SU-DHL-6 (cell line): ENCODE measurements at regions not wholly inside any gene's neighbourhood (a gene's known extent, or its start where the extent isn't known, plus 50 kb on each side); places are given as distances from the start of the nearest gene placed in this dataset.

Source experiments
- H2AFZ ChIP-seq: fragments of 200-600 bp; sonication (generic); 2 replicates; pipeline ENCODE4 v1.6.1; 2014; ENCODE audit warnings: low read depth, mild to moderate bottlenecking, moderate library complexity, mixed read lengths, antibody characterized with exemption, low read length; ENCODE audit not compliant: severe bottlenecking
- H3F3A ChIP-seq: fragments of 200-600 bp; shearing (Covaris generic); 2 replicates; pipeline ENCODE4 v1.6.0; 2016; ENCODE audit warnings: antibody characterized with exemption, mild to moderate bottlenecking; ENCODE audit not compliant: insufficient read depth
- H3K27ac ChIP-seq: fragments of 200-600 bp; sonication (generic); 2 replicates; pipeline ENCODE4 v1.5.1; 2016; ENCODE audit warnings: low read depth, mild to moderate bottlenecking, low read length, moderate library complexity, mixed read lengths
- H3K27me3 ChIP-seq: fragments of 200-600 bp; sonication (generic), shearing (Covaris generic); 2 replicates; pipeline ENCODE4 v1.6.0; 2014; ENCODE audit warnings: mild to moderate bottlenecking, low read length
- H3K36me3 ChIP-seq: fragments of 200-600 bp; sonication (generic); 2 replicates; pipeline ENCODE4 v1.6.1; 2014; ENCODE audit warnings: mild to moderate bottlenecking, low read length, mixed read lengths
- H3K4me2 ChIP-seq: fragments of 300-600, 200-600 bp; shearing (Covaris generic), sonication (generic); 2 replicates; pipeline ENCODE4 v1.6.0; 2014; ENCODE audit warnings: low read length, low read depth, mild to moderate bottlenecking; ENCODE audit not compliant: poor library complexity, severe bottlenecking
- H3K4me3 ChIP-seq: fragments of 200-600 bp; sonication (generic); 2 replicates; pipeline ENCODE4 v1.5.1; 2014; ENCODE audit warnings: antibody characterized with exemption, low read length, mild to moderate bottlenecking, mixed read lengths; ENCODE audit not compliant: insufficient read depth, poor library complexity, severe bottlenecking
- H3K79me2 ChIP-seq: fragments of 200-600 bp; sonication (generic); 2 replicates; pipeline ENCODE4 v1.6.1; 2014; ENCODE audit warnings: mild to moderate bottlenecking, low read length, moderate library complexity; ENCODE audit not compliant: insufficient read depth
- H3K9ac ChIP-seq: fragments of 200-600 bp; sonication (generic); 2 replicates; pipeline ENCODE4 v1.7.0; 2014; ENCODE audit warnings: mild to moderate bottlenecking, low read length
- H3K9me2 ChIP-seq: fragments of 200-600 bp; sonication (generic); replicated peaks from 2 replicates; pipeline ENCODE4 v1.6.1; 2014; ENCODE audit warnings: low read length; ENCODE audit not compliant: insufficient read depth
- H3K9me3 ChIP-seq: fragments of 200-600 bp; sonication (generic); 2 replicates; pipeline ENCODE4 v1.6.1; 2014; ENCODE audit warnings: low read length, mixed read lengths; ENCODE audit not compliant: insufficient read depth
- H4K20me1 ChIP-seq: fragments of 200-600 bp; sonication (generic); 2 replicates; pipeline ENCODE4 v1.6.1; 2014; ENCODE audit warnings: low read depth, mild to moderate bottlenecking, antibody characterized with exemption, low read length, moderate library complexity, mixed read lengths
- CTCF ChIP-seq: fragments of 200-600 bp; sonication (generic); IDR thresholded peaks from one replicate; pipeline ENCODE4 v1.5.1; 2017; ENCODE audit warnings: antibody characterized with exemption, mild to moderate bottlenecking, low read length, moderate library complexity; ENCODE audit not compliant: insufficient read depth, poor library complexity, severe bottlenecking
- EZH2phosphoT487 ChIP-seq: fragments of 200-600 bp; sonication (generic), shearing (Covaris generic); conservative IDR thresholded peaks from 2 replicates; pipeline ENCODE4 v1.6.1; 2018; ENCODE audit warnings: mild to moderate bottlenecking, antibody characterized with exemption, low read length, moderate library complexity, mixed read lengths

GRCh38 chr6:65924411-65924810, 217.4 kb upstream of the EYS start:
- Histone ChIP-seq H3K79me2 (no peaks in the 10 kb centered on the region), H3K36me3 (no peaks in the 10 kb centered on the region), H3K4me3 (no peak overlapping the region), H3K4me2 (no peak overlapping the region), H2AFZ (no peak overlapping the region), H3K9ac (no peak overlapping the region), H3K9me3 (no peaks in the 10 kb centered on the region; the same call in 1 of the 2 replicates), H3F3A (no peaks in the 10 kb centered on the region), H3K27me3 (no peaks in the 10 kb centered on the region), H3K27ac (no peak overlapping the region), H3K9me2 (no peaks in the 10 kb centered on the region), H4K20me1 (no peaks in the 10 kb centered on the region)
- no peak for TF ChIP-seq EZH2phosphoT487
- no peak for TF ChIP-seq CTCF

DNA sequence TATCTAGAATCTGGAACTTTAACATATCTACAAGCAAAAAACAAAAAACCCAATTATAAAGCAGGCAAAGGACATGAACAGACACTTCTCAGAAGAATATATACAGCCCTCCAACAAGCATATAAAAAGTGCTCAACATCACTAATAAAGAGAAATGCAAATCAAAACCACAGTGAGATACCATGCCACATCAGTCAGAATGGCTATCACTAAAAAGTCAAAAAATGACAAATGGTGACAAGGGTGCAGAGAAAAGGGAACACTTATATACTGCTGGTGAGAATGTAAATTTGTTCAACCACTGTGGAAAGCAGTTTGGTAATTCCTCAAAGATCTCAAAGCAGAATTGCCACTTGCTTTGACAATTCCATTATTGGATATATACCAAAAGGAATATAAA, 215.0 kb upstream of the EYS start:
- H3K9me3 ChIP-seq, result no peaks in the 10 kb centered on the region; the same call in 1 of the 2 replicates
- H3K9me2 ChIP-seq, result no peaks in the 10 kb centered on the region
- no peak overlapping the region for H2AFZ ChIP-seq
- no peaks in the 10 kb centered on the region for H3K79me2 ChIP-seq
- no peaks in the 10 kb centered on the region for H3K27me3 ChIP-seq
- H4K20me1 ChIP-seq, result no peaks in the 10 kb centered on the region
- no peaks in the 10 kb centered on the region for H3K36me3 ChIP-seq
- no peak overlapping the region for H3K4me2 ChIP-seq
- no peaks in the 10 kb centered on the region for H3F3A ChIP-seq
- H3K9ac ChIP-seq, result no peak overlapping the region
- no peak overlapping the region for H3K27ac ChIP-seq
- no peak for TF ChIP-seq EZH2phosphoT487
- TF ChIP-seq CTCF, result no peak
- H3K4me3 ChIP-seq, result no peak overlapping the region

DNA sequence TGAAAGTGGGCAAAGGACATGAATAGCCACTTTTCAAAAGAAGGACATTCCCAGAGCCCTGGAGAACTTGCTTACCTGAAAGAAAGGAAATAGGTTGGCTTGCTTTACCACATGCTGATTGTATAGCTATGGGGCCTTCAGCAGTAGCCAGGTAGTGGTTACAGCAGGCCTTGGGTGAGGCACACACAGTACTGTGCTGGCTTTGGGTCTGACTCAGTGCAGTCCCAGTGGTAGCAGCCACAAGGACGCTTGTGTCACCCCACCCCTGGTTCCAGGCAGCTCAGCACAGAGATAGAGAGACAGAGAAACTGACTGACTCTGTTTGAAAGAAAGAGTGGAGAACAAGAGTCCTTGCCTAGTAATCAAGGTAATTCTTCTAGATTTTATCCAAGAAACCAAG, 201.0 kb upstream of the EYS start:
- Histone ChIP-seq H3K9ac (no peak overlapping the region), H3F3A (no peaks in the 10 kb centered on the region), H3K79me2 (no peaks in the 10 kb centered on the region), H3K27me3 (no peaks in the 10 kb centered on the region), H4K20me1 (no peaks in the 10 kb centered on the region), H3K9me3 (no peaks in the 10 kb centered on the region), H3K4me2 (no peak overlapping the region), H3K36me3 (no peaks in the 10 kb centered on the region), H3K9me2 (no peaks in the 10 kb centered on the region), H3K4me3 (no peak overlapping the region), H2AFZ (no peak overlapping the region), H3K27ac (no peak overlapping the region)
- TF ChIP-seq EZH2phosphoT487 (no peak), CTCF (no peak)
